Kidney epithelial cell (primary cell): ENCODE measurements at regions not wholly inside any gene's neighbourhood (a gene's known extent, or its start where the extent isn't known, plus 50 kb on each side); places are given as distances from the start of the nearest gene placed in this dataset.

Experiments
- DNase-seq: peaks from one replicate; pipeline ENCODE4 v3.0.0-alpha.2; 2010; ENCODE audit warnings: low read depth
- H3K27me3 ChIP-seq: 2 replicates; pipeline ENCODE4 v1.6.0; 2011; ENCODE audit warnings: low read length; ENCODE audit not compliant: control insufficient read depth, insufficient read depth
- H3K36me3 ChIP-seq: 2 replicates; pipeline ENCODE4 v1.5.1; 2011; ENCODE audit warnings: low read length; ENCODE audit not compliant: control insufficient read depth, insufficient read depth
- H3K4me3 ChIP-seq: 2 replicates; pipeline ENCODE4 v1.5.1; 2011; ENCODE audit warnings: low read depth, mild to moderate bottlenecking, control low read depth, low read length
- CTCF ChIP-seq: IDR thresholded peaks from 2 replicates; pipeline ENCODE4 v1.5.1; 2011; ENCODE audit warnings: mild to moderate bottlenecking, moderate library complexity, low read length, control low read depth, inconsistent platforms; ENCODE audit not compliant: insufficient read depth, poor library complexity, severe bottlenecking

- Histone ChIP-seq H3K27me3 (no peaks in the 10 kb centered on the region), H3K4me3 (no peak overlapping the region), H3K36me3 (no peaks in the 10 kb centered on the region)
- no peak for TF ChIP-seq CTCF
- no peak for DNase-seq
Measured at GRCh38 chr3:152030320-152030719, 156.9 kb downstream of the SUCNR1 start.

GRCh38 chr3:152031321-152031720 lies 157.9 kb downstream of the SUCNR1 start:
- no peaks in the 10 kb centered on the region for H3K36me3 ChIP-seq
- no peaks in the 10 kb centered on the region for H3K27me3 ChIP-seq
- DNase-seq: no peak
- no peak for TF ChIP-seq CTCF
- no peak overlapping the region for H3K4me3 ChIP-seq

GRCh38 chr3:152037297-152037696 lies 163.9 kb downstream of the SUCNR1 start:
- no peaks in the 10 kb centered on the region for H3K36me3 ChIP-seq
- no peak for DNase-seq
- no peaks in the 10 kb centered on the region for H3K27me3 ChIP-seq
- no peak for TF ChIP-seq CTCF
- H3K4me3 ChIP-seq: no peak overlapping the region

- H3K27me3 ChIP-seq: no peaks in the 10 kb centered on the region
- TF ChIP-seq CTCF: no peak
- no peak for DNase-seq
- H3K4me3 ChIP-seq: no peak overlapping the region
- H3K36me3 ChIP-seq: no peaks in the 10 kb centered on the region
Measured at GRCh38 chr3:152037953-152038352, 164.5 kb downstream of the SUCNR1 start.

GRCh38 chr3:152038490-152038889 lies 165.0 kb downstream of the SUCNR1 start:
- no peak for DNase-seq

More at GRCh38 chr3:152038490-152038889, 165.0 kb downstream of the SUCNR1 start:
- TF ChIP-seq CTCF: no peak
- H3K27me3 ChIP-seq: no peaks in the 10 kb centered on the region
- no peaks in the 10 kb centered on the region for H3K36me3 ChIP-seq
- no peak overlapping the region for H3K4me3 ChIP-seq
